ENCODE measurements at regions not wholly inside any gene's neighbourhood (a gene's known extent, or its start where the extent isn't known, plus 50 kb on each side); places are given as distances from the start of the nearest gene placed in this dataset.

DNA sequence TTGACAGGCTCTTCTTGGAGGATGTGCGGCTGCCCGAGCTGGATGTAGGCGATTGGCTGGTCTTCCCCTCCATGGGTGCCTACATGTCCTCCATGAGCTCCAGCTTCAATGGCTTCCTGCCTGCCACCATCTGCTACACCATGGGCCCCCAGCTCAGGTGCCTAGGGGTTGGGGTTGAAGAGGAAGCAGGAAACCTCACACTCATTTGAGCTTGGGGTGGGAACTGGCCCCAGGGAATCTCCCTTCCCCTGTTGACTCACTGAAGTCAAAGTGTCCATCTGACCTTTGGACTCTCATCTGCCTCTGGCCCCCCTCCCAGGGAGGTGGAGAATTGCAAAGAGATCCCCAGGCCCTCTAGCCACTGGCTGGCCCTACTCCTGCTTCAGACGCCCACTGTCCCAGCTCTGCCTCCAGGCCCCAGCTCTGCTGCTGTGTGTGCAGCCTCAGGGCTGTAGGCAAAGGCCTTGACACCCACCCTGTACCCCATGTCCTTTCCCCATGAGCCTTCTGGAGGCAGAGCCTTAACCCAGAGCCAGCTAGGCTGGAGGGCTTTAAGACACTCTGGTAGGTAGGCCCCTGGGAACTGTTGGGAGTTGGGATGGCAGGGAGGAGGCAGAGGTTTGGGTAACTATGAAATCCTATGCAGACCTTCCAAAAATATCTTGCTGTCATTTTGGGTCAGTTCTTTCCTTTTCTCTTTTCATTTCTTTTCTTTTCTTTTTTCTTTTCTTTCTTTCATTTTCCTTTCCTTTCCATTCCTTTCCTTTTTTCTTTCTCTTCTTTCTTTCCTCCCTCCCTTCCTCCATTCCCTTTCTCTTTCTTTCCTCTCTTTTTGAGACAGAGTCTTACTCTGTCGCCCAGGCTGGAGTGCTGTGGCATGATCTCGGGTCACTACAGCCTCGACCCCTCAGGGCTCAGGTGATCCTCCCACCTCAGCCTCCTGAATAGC lies 66.9 kb upstream of the TINAGL1 start (continued):
- peak; percentile 80 for TF ChIP-seq ZNF607 (CRISPR knock-in tag; IDR thresholded peaks at IDR 0.05; ENCODE audit: borderline replicate concordance)
- TF ChIP-seq ZBTB37 (CRISPR knock-in tag; IDR thresholded peaks at IDR 0.05), result no peak
- TF ChIP-seq ZNF430 (CRISPR knock-in tag; IDR thresholded peaks at IDR 0.05), result peak; percentile 96
- peak; percentile 65; the same call in 1 of the 2 replicates for TF ChIP-seq IRX3 (CRISPR knock-in tag; IDR thresholded peaks at IDR 0.05; ENCODE audit: borderline replicate concordance, low read depth)
- TF ChIP-seq CBX2 (IDR thresholded peaks at IDR 0.05; ENCODE audit: low read depth, low read length), result no peak
- no peak for TF ChIP-seq CBX2 (CRISPR knock-in tag; IDR thresholded peaks at IDR 0.05; ENCODE audit: low read depth)
- no peak for TF ChIP-seq PRMT3 (CRISPR knock-in tag; IDR thresholded peaks at IDR 0.05; ENCODE audit: borderline replicate concordance, low read depth)
- no peak for TF ChIP-seq NFE2 (CRISPR knock-in tag; IDR thresholded peaks at IDR 0.05)
- TF ChIP-seq SOX5 (CRISPR knock-in tag; IDR thresholded peaks at IDR 0.05; ENCODE audit: borderline replicate concordance), result peak; percentile 82
- TF ChIP-seq, protein P1, sequence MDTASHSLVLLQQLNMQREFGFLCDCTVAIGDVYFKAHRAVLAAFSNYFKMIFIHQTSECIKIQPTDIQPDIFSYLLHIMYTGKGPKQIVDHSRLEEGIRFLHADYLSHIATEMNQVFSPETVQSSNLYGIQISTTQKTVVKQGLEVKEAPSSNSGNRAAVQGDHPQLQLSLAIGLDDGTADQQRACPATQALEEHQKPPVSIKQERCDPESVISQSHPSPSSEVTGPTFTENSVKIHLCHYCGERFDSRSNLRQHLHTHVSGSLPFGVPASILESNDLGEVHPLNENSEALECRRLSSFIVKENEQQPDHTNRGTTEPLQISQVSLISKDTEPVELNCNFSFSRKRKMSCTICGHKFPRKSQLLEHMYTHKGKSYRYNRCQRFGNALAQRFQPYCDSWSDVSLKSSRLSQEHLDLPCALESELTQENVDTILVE (CRISPR knock-in tag; IDR thresholded peaks at IDR 0.05), result no peak
- TF ChIP-seq ZNF280B (CRISPR knock-in tag; IDR thresholded peaks at IDR 0.05; ENCODE audit: borderline replicate concordance), result peak; percentile 46; the same call in 1 of the 2 replicates
- TF ChIP-seq BRCA1 (CRISPR knock-in tag; IDR thresholded peaks at IDR 0.05), result peak; percentile 87; the same call in 1 of the 2 replicates
- TF ChIP-seq SNRNP70 (IDR thresholded peaks at IDR 0.05; ENCODE audit: low read depth, low read length), result no peak
- TF ChIP-seq TCF7 (IDR thresholded peaks at IDR 0.05; ENCODE audit: low read depth), result peak; percentile 49
- TF ChIP-seq ZBTB42 (CRISPR knock-in tag; IDR thresholded peaks at IDR 0.05), result no peak
- TF ChIP-seq, protein P2, sequence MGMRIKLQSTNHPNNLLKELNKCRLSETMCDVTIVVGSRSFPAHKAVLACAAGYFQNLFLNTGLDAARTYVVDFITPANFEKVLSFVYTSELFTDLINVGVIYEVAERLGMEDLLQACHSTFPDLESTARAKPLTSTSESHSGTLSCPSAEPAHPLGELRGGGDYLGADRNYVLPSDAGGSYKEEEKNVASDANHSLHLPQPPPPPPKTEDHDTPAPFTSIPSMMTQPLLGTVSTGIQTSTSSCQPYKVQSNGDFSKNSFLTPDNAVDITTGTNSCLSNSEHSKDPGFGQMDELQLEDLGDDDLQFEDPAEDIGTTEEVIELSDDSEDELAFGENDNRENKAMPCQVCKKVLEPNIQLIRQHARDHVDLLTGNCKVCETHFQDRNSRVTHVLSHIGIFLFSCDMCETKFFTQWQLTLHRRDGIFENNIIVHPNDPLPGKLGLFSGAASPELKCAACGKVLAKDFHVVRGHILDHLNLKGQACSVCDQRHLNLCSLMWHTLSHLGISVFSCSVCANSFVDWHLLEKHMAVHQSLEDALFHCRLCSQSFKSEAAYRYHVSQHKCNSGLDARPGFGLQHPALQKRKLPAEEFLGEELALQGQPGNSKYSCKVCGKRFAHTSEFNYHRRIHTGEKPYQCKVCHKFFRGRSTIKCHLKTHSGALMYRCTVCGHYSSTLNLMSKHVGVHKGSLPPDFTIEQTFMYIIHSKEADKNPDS (CRISPR knock-in tag; IDR thresholded peaks at IDR 0.05), result 0 out of 2 replicates have a peak, but pooled peaks have one; percentile 29
- TF ChIP-seq ZNF343 (CRISPR knock-in tag; IDR thresholded peaks at IDR 0.05), result no peak
- peak; percentile 98 for TF ChIP-seq ZNF746 (CRISPR knock-in tag; IDR thresholded peaks at IDR 0.05)
- no peak for TF ChIP-seq CREB1 (IDR thresholded peaks at IDR 0.05)
- peak; percentile 69 for TF ChIP-seq CREB1 (CRISPR knock-in tag; IDR thresholded peaks at IDR 0.05)

Measured in HepG2 (cell line).